ENCODE measurements at regions not wholly inside any gene's neighbourhood (a gene's known extent, or its start where the extent isn't known, plus 50 kb on each side); places are given as distances from the start of the nearest gene placed in this dataset.

DNA sequence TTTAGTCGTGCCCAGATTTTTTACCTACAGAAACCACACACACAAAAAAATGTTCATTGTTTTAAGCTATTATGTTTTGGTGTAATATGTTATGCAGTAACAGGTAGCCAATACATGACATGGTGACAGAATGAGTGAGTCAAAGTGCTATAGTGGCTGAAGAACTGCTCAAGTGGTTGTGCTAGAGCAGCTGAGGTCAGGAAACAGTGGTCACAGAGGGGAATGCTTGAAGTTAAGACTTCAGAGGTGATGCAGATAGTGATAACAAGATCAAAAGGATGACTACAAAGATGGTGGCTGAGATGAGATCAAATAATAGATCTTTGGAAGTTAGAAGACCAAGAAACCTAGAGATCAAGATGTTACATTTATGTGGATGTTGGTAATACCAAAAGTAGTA, 174.3 kb downstream of the KCNE4 start:
- no peak for TF ChIP-seq TCF12 (IDR thresholded peaks at IDR 0.05; ENCODE audit: low read depth, low read length)
- TF ChIP-seq, protein P1, sequence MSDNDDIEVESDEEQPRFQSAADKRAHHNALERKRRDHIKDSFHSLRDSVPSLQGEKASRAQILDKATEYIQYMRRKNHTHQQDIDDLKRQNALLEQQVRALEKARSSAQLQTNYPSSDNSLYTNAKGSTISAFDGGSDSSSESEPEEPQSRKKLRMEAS (IDR thresholded peaks at IDR 0.05): no peak
- no peak overlapping the region for H2BK5ac ChIP-seq (ENCODE audit: low read depth, low read length)
- H3K79me2 ChIP-seq (ENCODE audit: control insufficient read depth in 1 of 2, insufficient read depth in 2 of 2, low read length in 2 of 2): no peaks in the 10 kb centered on the region
- H4K91ac ChIP-seq (replicated peaks; ENCODE audit: insufficient read length, low read length): no peak overlapping the region
- ChIA-PET CTCF (ENCODE audit: partially characterized antibody) (interaction anchor here (0.6 to 0.8 kb wide), 2 partner anchors 14 to 396 kb away, joined by 3 read pairs; no protein-coding TSS in a partner anchor), POLR2A (ENCODE audit: partially characterized antibody) (interaction anchor here (1.5 kb wide), 1 partner anchor 7 kb away, joined by 3 read pairs; no protein-coding TSS in a partner anchor)
- no peaks in the 10 kb centered on the region for H3K9me3 ChIP-seq (ENCODE audit: insufficient read depth in 2 of 2, low read depth in 1 of 2, low read length in 1 of 2)
- no peak overlapping the region for H3K23ac ChIP-seq (ENCODE audit: insufficient read length)
- no peaks in the 10 kb centered on the region for H3K79me1 ChIP-seq (ENCODE audit: low read depth, low read length)
- H4K8ac ChIP-seq (ENCODE audit: extremely low read depth, insufficient read depth, low read length): no peak overlapping the region
- H3K4me1 ChIP-seq (replicated peaks in 1 of 4; ENCODE audit: control insufficient read depth in 3 of 4, insufficient read depth in 4 of 4, low read length in 3 of 4): peaks cover 0 to under 1% (median 0%) of the 10 kb centered on the region in 4 experiments; a peak in 1 of 7 replicates
- H3K9ac ChIP-seq (replicated peaks in 1 of 4; ENCODE audit: extremely low read depth in 1 of 4, low read depth in 3 of 4, low read length in 3 of 4): no peak overlapping the region
- no peak overlapping the region for H2BK12ac ChIP-seq (ENCODE audit: low read depth, low read length)
- no peak overlapping the region for H3K27ac ChIP-seq (ENCODE audit: low read depth, low read length)
- H4K20me1 ChIP-seq (replicated peaks in 1 of 2; ENCODE audit: control insufficient read depth in 1 of 2, insufficient read depth in 2 of 2, low read length in 2 of 2): no peaks in the 10 kb centered on the region
- DNase-seq (ENCODE audit: low read depth in 1 of 2, low spot score in 2 of 2): no peak
- no peak overlapping the region for H4K5ac ChIP-seq (ENCODE audit: insufficient read length, low read depth, low read length)
- FAIRE-seq: no peak
- H3K27me3 ChIP-seq (replicated peaks in 1 of 4; ENCODE audit: control insufficient read depth in 3 of 4, extremely low read depth in 1 of 4, insufficient read depth in 3 of 4, low read length in 3 of 4): no peaks in the 10 kb centered on the region
- H2BK15ac ChIP-seq (ENCODE audit: low read length): no peak overlapping the region
- H3K23me2 ChIP-seq (ENCODE audit: low read depth, low read length): peaks cover 2% of the 10 kb centered on the region; the same call in 1 of the 2 replicates
- H3K36me3 ChIP-seq (ENCODE audit: control insufficient read depth in 2 of 4, insufficient read depth in 4 of 4, low read length in 3 of 4): no peaks in the 10 kb centered on the region
- no peak overlapping the region for H3K4me3 ChIP-seq (ENCODE audit: extremely low read depth in 1 of 4, insufficient read depth in 2 of 4, low read depth in 3 of 4, low read length in 4 of 4)
- no peak overlapping the region for H2BK120ac ChIP-seq (replicated peaks; ENCODE audit: low read depth, low read length)
- H3K4me2 ChIP-seq (ENCODE audit: insufficient read depth in 1 of 2, low read depth in 2 of 2, low read length in 2 of 2): no peak overlapping the region
- no peak overlapping the region for H2BK20ac ChIP-seq (ENCODE audit: low read length)
- 0% methylated on average over 1 of the region's 1 CpG; no CpG with 5 or more reads in 1 of the 2 experiments for WGBS, 2 experiments (ENCODE audit: extremely low coverage in 1 of 2, insufficient coverage in 1 of 2, insufficient read length in 1 of 2, insufficient replicate concordance in 2 of 2, low coverage in 1 of 2, low lambda C conversion rate in 2 of 2, missing lambda C conversion rate in 1 of 2)
- no peak overlapping the region for H3K18ac ChIP-seq (ENCODE audit: extremely low read depth, low read length)
- no peak overlapping the region for H3K56ac ChIP-seq (replicated peaks; ENCODE audit: insufficient read length, low read depth, low read length)
- H2AK5ac ChIP-seq (ENCODE audit: low read depth, low read length): no peak overlapping the region
- no peak overlapping the region for H3K4ac ChIP-seq (replicated peaks; ENCODE audit: insufficient read length, low read depth, low read length)
- H3K14ac ChIP-seq (ENCODE audit: insufficient read length): no peak overlapping the region
- H2AFZ ChIP-seq (ENCODE audit: low read length): no peak overlapping the region

Measured in H1 (cell line).